ENCODE measurements at regions not wholly inside any gene's neighbourhood (a gene's known extent, or its start where the extent isn't known, plus 50 kb on each side); places are given as distances from the start of the nearest gene placed in this dataset.
A peak's percentile ranks its signal among the peaks of the same experiment; 100 is the strongest.

- CTCF ChIA-PET: interaction anchor here (0.7 kb wide), 1 partner anchor 348 kb away, joined by 3 read pairs; no protein-coding TSS in a partner anchor
- POLR2A ChIA-PET: no interaction called here
- H3K36me3 Mint-ChIP-seq (ENCODE audit: low read depth): no peaks in the 10 kb centered on the region
- peaks cover 12% of the 10 kb centered on the region for H3K27me3 Mint-ChIP-seq
- intact Hi-C loops (cut with micrococcal nuclease): no loop called here
- ATAC-seq (no peak), DNase-seq (no peak)
- H3K4me1 Mint-ChIP-seq (ENCODE audit: low read depth): no peaks in the 10 kb centered on the region
- no peak for TF ChIP-seq CTCF (IDR thresholded peaks at IDR 0.05)
- H3K9me3 Mint-ChIP-seq: no peaks in the 10 kb centered on the region
- H3K4me3 Mint-ChIP-seq: no peak overlapping the region
- no peak overlapping the region for H3K27ac Mint-ChIP-seq
Measured at GRCh38 chr6:6926856-6927255, 180.9 kb upstream of the RREB1 start.

GRCh38 chr6:6927521-6928361 lies 180.0 kb upstream of the RREB1 start:
- intact Hi-C loops (cut with micrococcal nuclease): no loop called here
- peaks cover 11% of the 10 kb centered on the region for H3K27me3 Mint-ChIP-seq
- ATAC-seq (peak; percentile 27), DNase-seq (peak; percentile 9)
- H3K36me3 Mint-ChIP-seq (ENCODE audit: low read depth): no peaks in the 10 kb centered on the region
- TF ChIP-seq CTCF (IDR thresholded peaks at IDR 0.05): no peak
- H3K27ac Mint-ChIP-seq: no peak overlapping the region
- POLR2A ChIA-PET: no interaction called here
- CTCF ChIA-PET: no interaction called here
- H3K4me1 Mint-ChIP-seq (ENCODE audit: low read depth): no peaks in the 10 kb centered on the region
- no peak overlapping the region for H3K4me3 Mint-ChIP-seq
- H3K9me3 Mint-ChIP-seq: no peaks in the 10 kb centered on the region

DNA sequence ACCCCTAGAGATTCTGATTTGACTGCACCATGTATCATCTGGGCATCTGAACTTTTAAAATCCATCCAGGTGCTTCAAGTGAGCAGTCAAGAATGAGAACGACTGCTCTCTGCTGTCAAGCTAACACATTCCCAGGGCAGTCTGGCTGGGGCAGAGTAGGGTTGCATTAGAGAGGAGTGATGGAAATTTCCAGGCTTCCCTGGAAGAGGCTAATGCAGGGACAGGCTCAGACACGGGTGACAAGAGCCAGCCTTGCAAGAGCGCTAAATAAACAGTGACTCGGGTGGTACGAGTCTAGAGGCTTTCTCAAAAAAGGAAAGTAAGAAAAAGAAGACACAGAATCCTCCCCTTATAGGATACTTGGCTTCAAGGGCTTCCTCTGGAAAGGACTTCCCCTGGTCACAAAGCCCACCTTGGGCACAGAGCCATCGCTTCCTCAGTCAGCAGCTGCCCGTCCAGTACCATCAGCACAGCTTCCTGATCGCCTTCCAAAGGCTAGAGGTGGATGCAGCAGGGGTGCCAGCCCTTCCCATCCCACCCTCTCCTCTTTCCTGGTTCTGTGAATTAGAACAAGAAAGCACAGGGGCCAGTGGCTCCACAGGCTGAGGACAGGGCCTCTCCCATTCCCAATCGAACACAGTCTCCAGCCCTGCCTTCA lies 177.4 kb upstream of the RREB1 start:
- no peak for ATAC-seq
- no peak for TF ChIP-seq CTCF (IDR thresholded peaks at IDR 0.05)
- no peak for DNase-seq
- H3K36me3 Mint-ChIP-seq (ENCODE audit: low read depth): no peaks in the 10 kb centered on the region
- POLR2A ChIA-PET: no interaction called here
- H3K27ac Mint-ChIP-seq: no peak overlapping the region
- H3K27me3 Mint-ChIP-seq: peaks cover 9% of the 10 kb centered on the region
- no peaks in the 10 kb centered on the region for H3K9me3 Mint-ChIP-seq
- H3K4me3 Mint-ChIP-seq: no peak overlapping the region
- intact Hi-C loops (cut with micrococcal nuclease): no loop called here
- no peaks in the 10 kb centered on the region for H3K4me1 Mint-ChIP-seq (ENCODE audit: low read depth)
- CTCF ChIA-PET: interaction anchor here (1.1 kb wide), 1 partner anchor 18 kb away, joined by 3 read pairs; no protein-coding TSS in a partner anchor

DNA sequence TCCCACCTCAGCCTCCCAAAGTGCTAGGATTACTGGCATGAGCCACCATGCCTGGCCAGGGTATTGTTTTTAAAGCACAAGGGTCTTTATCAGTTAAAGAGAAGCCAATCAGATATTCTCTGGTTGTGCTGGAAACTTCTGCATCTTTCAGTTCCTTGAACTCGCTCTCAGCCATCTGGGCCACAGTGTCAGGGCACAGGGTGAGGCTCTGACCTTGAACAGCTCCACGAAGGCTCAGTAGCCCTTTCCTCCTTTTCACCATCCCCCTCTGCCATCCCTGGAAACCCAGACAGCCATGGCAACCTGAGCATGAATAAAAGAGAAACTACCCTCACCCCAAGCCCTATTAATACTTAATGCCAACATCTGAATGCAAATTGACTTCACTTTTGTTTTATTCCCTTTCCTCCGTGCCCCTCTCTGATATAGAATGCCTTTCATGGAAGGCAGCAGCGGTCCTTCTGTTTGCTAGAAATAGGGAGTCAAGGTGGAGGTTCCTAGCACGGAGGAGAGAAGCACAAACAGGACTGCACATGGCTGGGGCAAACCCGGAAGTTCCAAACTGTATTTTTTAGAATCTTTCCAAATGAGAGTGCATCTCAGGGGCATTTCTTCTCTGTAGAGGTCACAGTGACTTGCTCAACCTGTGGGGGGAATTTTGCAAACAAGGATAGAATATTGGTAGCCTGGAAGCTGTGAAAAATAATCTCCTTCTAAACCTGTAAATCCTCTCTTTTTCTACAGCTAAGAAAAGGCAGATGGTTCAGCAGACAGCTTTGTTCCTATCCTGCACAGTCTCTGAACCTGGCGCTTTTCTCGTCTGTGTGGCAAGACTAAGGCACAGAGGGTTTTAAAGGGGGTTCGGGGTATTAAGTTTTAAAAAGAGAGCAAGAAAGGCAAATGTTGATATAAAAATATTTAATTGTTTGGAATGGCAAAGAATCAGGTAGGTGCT lies 176.4 kb upstream of the RREB1 start:
- ChIA-PET CTCF (interaction anchor here (1.1 kb wide), 1 partner anchor 17 kb away, joined by 3 read pairs; no protein-coding TSS in a partner anchor), POLR2A (no interaction called here)
- Mint-ChIP-seq H3K27ac (no peak overlapping the region), H3K4me1 (ENCODE audit: low read depth) (no peaks in the 10 kb centered on the region), H3K4me3 (no peak overlapping the region), H3K36me3 (ENCODE audit: low read depth) (no peaks in the 10 kb centered on the region), H3K27me3 (peaks cover 7% of the 10 kb centered on the region), H3K9me3 (no peaks in the 10 kb centered on the region)
- ATAC-seq (no peak), DNase-seq (no peak)
- intact Hi-C loops (cut with micrococcal nuclease): no loop called here
- TF ChIP-seq CTCF (IDR thresholded peaks at IDR 0.05): no peak

Data from activated CD8-positive, alpha-beta T cell treated with anti-CD3 and anti-CD28 coated beads for 36 hours (primary cell).